ENCODE measurements at regions not wholly inside any gene's neighbourhood (a gene's known extent, or its start where the extent isn't known, plus 50 kb on each side); places are given as distances from the start of the nearest gene placed in this dataset.

DNA sequence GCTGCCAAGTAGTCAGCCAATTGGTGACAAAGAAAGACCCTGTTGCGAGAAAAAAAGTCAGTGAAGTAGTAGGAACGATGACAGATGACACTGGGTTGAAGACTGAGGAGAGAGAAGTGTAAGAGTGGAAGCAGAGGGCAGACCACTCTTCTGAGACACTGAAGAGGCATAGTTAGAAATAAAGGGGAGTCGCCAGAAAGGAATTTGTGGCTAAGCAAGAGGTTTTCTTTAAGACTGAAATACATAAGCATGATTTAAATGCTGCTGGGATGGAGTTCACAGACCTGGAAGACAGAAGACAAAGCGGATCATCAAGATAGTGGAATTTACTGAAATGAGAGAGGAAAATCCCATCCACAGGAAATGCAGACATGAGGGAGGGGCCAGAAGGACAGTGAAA, 56.2 kb upstream of the USPL1 start:
- TF ChIP-seq EZH2phosphoT487 (conservative IDR thresholded peaks at IDR 0.05; ENCODE audit: low read length) = no peak
- TF ChIP-seq, protein P1, sequence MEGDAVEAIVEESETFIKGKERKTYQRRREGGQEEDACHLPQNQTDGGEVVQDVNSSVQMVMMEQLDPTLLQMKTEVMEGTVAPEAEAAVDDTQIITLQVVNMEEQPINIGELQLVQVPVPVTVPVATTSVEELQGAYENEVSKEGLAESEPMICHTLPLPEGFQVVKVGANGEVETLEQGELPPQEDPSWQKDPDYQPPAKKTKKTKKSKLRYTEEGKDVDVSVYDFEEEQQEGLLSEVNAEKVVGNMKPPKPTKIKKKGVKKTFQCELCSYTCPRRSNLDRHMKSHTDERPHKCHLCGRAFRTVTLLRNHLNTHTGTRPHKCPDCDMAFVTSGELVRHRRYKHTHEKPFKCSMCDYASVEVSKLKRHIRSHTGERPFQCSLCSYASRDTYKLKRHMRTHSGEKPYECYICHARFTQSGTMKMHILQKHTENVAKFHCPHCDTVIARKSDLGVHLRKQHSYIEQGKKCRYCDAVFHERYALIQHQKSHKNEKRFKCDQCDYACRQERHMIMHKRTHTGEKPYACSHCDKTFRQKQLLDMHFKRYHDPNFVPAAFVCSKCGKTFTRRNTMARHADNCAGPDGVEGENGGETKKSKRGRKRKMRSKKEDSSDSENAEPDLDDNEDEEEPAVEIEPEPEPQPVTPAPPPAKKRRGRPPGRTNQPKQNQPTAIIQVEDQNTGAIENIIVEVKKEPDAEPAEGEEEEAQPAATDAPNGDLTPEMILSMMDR (IDR thresholded peaks at IDR 0.05; ENCODE audit: insufficient read depth, low read length, poor library complexity, severe bottlenecking) = no peak

All from SU-DHL-6 (cell line).